Pancreas (tissue), 10 donors: ENCODE measurements at regions not wholly inside any gene's neighbourhood (a gene's known extent, or its start where the extent isn't known, plus 50 kb on each side); places are given as distances from the start of the nearest gene placed in this dataset.
"Not testable (repeated sequence)": the region's sequence is repeated elsewhere in the genome, so short reads cannot be mapped to it uniquely, and the experiment has no call there.

Experiments
- ATAC-seq, 4 donors: fragments of 200-7000 bp; cut with Tn5 transposase; one replicate each; pipeline versions ENCODE4 v1.8.0 to v1.9.1; 2020; ENCODE audit warnings: mild to moderate bottlenecking in 4 of 4, moderate library complexity in 4 of 4
- DNase-seq, 6 donors: peaks; one replicate each; pipeline ENCODE4 v3.0.0-alpha.2; 2020
- FAIRE-seq: peaks from 2 replicates; lab custom pipeline; 2012; peaks lifted over from hg19 to GRCh38; lab: Jason Lieb, UNC
- H3K27ac ChIP-seq, 4 donors: fragments of 200-600 bp; sonication (generic); 1 replicate in 3 of 4; 2 replicates in 1 of 4; pipeline versions ENCODE4 v1.5.0 to v1.8.0; 2020
- H3K27me3 ChIP-seq, 4 donors: fragments of 200-600 bp; one replicate each; pipeline ENCODE4 v1.8.0; 2021
- H3K36me3 ChIP-seq, 3 donors: fragments of 200-600 bp; sonication (generic) in 1 of 3; one replicate each; pipeline versions ENCODE4 v1.5.0 to v1.8.0; 2020 to 2021
- H3K4me1 ChIP-seq, 3 donors: fragments of 200-600 bp; one replicate each; pipeline ENCODE4 v1.8.0; 2021
- H3K4me3 ChIP-seq, 4 donors: fragments of 200-600 bp; sonication (generic) in 2 of 4; one replicate each; pipeline versions ENCODE4 v1.5.0 to v1.8.0; 2020 to 2021
- H3K9me3 ChIP-seq, 4 donors: fragments of 200-600 bp; one replicate each; pipeline ENCODE4 v1.8.0; 2021
- WGBS, 2 donors: extraction: QIAGEN DNeasy Blood & Tissue Kit; methylation state at CpG; one replicate each; pipeline ENCODE4 v1.1.7; 2013; 5-methylcytosine and 5-hydroxymethylcytosine counted together
- intact Hi-C, 3 donors: fragments of 100-400 bp; cut with DNase I; formaldehyde crosslinking; loops; one replicate each; pipeline versions ENCODE4 v1.11.1 to v1.14.2; 2022
- TF ChIP-seq, protein P1 (sequence below), 4 donors: fragments of 200-600 bp; sonication (generic) in 3 of 4; IDR thresholded peaks; one replicate each; pipeline versions ENCODE4 v1.5.0 to v1.8.0; 2021; ENCODE audit warnings: antibody characterized with exemption in 4 of 4
- donor health status: healthy with polysubstance abuse.
- donor health status: DM: no; HTN: no; CAD: no; lungs with moderate emphysema.
- donor health status: DM: no; HTN: no; CAD: no.
- donor health status: control.
- donor health status: control.
- donor health status: Bipolar disorder and iron deficiency.
- donor health status: DM: yes; HTN: yes; CAD: no.
- donor health status: DM: no; HTN: no; CAD: no.
- donor health status: DM: no; HTN: no; CAD: no.
- donor health status: DM: yes; HTN: yes; CAD: no.

DNA sequence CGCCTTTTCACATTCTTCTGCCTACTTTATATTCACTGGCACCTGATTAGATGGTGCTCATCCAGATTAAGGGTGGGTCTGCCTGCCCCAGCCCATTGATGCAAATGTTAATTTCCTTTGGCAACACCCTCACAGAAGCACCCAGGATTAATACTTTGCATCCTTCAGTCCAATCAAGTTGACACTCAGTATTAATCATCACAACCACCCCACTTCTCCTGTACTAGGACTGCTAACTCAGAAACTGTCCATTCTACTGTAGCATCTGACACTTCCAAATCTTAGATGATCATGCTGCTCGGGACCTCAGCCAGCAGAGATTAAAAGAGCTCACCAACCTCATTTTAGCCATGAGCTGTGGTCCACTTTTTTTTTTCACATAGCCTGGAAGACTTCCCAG is 268.5 kb downstream of the SATB2 start:
- no peaks in the 10 kb centered on the region for H3K36me3 ChIP-seq
- H3K27ac ChIP-seq: no peak overlapping the region
- H3K4me3 ChIP-seq: no peak overlapping the region
- H3K9me3 ChIP-seq: no peaks in the 10 kb centered on the region
- intact Hi-C loops: no loop called here
- no peaks in the 10 kb centered on the region for H3K4me1 ChIP-seq
- FAIRE-seq: no peak
- no peak for DNase-seq
- H3K27me3 ChIP-seq: no peaks in the 10 kb centered on the region
- 52 to 70% methylated on average over 2 of the region's 2 CpGs for WGBS, 2 donors
- no peak for ATAC-seq
- TF ChIP-seq, protein P1, sequence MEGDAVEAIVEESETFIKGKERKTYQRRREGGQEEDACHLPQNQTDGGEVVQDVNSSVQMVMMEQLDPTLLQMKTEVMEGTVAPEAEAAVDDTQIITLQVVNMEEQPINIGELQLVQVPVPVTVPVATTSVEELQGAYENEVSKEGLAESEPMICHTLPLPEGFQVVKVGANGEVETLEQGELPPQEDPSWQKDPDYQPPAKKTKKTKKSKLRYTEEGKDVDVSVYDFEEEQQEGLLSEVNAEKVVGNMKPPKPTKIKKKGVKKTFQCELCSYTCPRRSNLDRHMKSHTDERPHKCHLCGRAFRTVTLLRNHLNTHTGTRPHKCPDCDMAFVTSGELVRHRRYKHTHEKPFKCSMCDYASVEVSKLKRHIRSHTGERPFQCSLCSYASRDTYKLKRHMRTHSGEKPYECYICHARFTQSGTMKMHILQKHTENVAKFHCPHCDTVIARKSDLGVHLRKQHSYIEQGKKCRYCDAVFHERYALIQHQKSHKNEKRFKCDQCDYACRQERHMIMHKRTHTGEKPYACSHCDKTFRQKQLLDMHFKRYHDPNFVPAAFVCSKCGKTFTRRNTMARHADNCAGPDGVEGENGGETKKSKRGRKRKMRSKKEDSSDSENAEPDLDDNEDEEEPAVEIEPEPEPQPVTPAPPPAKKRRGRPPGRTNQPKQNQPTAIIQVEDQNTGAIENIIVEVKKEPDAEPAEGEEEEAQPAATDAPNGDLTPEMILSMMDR (IDR thresholded peaks at IDR 0.05): no peak

DNA sequence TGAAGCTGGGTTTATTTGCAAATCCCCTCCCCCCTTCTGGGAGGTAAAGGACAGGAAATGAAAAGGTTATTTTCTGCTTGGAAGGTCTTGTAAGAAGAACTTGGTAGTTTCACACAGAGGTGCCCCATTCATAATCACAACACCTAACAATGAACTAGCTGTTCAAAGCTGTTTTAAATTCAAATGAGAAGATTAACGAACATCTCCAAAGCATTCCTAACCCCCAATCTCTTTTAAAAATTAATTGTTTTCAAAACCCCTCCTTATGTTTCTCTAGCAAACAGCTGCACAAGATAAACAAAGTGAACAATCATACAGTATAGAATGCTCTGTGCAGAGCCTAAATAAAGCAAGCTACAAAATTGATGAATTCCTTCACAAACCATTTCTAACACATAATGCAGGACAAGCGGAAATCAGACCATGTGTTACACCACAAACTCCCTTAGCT is 271.4 kb downstream of the SATB2 start:
- intact Hi-C loops: no loop called here
- Histone ChIP-seq H3K36me3 (no peaks in the 10 kb centered on the region), H3K4me1 (no peaks in the 10 kb centered on the region), H3K27ac (no peak overlapping the region), H3K9me3 (no peaks in the 10 kb centered on the region), H3K4me3 (no peak overlapping the region), H3K27me3 (no peaks in the 10 kb centered on the region)
- no peak for FAIRE-seq
- no peak for ATAC-seq
- 29 to 38% methylated on average over 2 of the region's 2 CpGs for WGBS, 2 donors
- DNase-seq: no peak
- TF ChIP-seq, protein P1 (IDR thresholded peaks at IDR 0.05): no peak

DNA sequence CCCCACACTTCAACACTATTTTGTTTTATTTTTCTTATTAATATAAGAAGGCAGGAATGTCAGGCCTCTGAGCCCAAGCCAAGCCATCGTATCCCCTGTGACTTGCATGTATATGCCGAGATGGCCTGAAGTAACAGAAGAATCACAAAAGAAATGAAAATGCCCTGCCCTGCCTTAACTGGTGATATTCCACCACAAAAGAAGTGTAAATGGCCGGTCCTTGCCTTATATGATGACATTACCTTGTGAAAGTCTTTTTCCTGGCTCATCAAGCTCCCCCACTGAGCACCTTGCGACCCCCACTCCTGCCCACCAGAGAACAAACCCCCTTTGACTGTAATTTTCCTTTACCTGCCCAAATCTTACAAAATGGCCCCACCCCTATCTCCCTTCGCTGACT is 272.6 kb downstream of the SATB2 start:
- H3K4me3 ChIP-seq, FAIRE-seq, H3K9me3 ChIP-seq, H3K27ac ChIP-seq, H3K36me3 ChIP-seq, H3K27me3 ChIP-seq, ATAC-seq, intact Hi-C loops, DNase-seq, H3K4me1 ChIP-seq: not testable (repeated sequence)
- 69 to 78% methylated on average over 5 of the region's 5 CpGs for WGBS, 2 donors

DNA sequence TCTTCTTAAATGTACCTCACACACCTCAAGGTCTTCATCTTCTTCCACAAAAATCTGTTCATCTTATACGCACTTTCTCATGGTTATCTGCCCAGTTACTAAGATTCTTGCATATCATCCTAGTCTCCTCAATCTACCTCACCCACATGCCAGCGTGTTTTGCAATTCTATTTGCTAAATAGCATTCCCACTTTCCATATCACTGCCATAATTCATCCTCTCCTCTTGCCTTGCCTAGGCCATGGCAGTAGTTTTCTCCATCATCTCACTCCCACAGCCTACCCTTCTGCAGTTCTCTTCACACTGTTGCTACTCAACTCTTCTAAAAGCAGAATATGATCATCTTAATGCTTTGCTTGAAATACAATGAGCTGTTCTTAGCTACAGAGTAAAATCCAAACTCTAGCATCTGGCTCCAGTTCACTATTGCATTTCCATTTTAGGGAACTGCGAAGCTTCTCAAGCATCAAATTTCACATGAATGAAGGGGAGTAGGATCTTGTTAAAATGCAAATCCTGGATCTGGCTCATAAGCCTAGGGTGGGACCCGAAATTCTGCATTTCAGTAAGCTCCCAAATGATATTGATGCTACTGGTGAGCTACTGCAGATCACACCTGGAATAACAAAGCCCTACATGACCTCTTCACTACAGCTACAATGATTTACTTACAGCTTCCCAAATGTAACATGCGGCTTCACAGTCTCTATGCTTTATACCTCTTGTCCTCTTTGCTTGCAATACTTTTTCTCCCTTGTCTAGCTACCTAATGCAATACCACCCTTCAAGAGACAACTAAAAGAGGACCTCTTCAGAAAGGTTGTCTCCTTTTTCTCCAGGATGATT is 293.9 kb downstream of the SATB2 start:
- FAIRE-seq: no peak

DNA sequence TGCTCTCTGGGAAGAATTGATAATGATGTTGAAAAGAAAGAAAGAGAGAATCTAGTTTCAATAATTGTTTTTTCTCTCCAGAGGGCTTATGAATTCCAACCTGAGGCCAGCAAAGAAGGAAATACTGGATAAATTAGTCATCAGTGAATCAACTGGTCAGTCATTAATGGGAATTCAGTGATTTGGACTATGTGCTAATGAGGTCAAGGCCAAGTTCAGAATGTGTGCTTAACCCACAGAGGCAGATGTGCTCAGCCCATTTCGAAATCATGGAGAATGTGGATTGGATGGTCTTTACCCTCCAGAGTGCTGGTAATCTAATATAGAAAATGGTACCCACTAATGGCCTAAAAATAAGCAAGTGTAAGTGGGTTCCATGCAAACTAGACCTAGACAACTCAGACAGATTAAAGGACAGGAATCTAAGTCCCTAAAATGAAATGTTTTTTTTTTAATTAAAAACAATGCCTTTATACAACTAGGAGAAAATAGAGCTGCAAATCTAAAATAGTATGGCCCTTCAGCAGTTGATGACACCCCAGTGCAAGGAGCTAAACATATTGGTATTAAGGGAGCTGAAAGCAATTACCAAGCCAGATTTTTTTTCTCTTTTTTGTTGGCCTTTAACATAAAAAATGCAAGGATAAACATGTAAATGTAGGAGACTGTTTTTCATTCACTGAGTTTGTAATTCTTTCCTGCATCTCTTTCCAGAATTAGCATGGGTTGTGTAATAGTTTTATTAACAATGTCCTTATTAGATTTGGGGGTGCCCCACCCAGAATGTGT is 296.9 kb downstream of the SATB2 start:
- 65 to 74% methylated on average over 1 of the region's 1 CpG for WGBS, 2 donors
- peak in 2 of 4 donors; percentile 34 to 35 for ATAC-seq

More for the DNA sequence above, 293.9 kb downstream of the SATB2 start:
- H3K9me3 ChIP-seq: no peaks in the 10 kb centered on the region
- H3K4me3 ChIP-seq: no peak overlapping the region
- TF ChIP-seq, protein P1 (IDR thresholded peaks at IDR 0.05): no peak
- intact Hi-C loops: no loop called here
- no peak overlapping the region for H3K27ac ChIP-seq
- no peak for ATAC-seq
- no peaks in the 10 kb centered on the region for H3K4me1 ChIP-seq
- 54 to 57% methylated on average over 5 of the region's 5 CpGs for WGBS, 2 donors
- no peak for DNase-seq
- no peaks in the 10 kb centered on the region for H3K36me3 ChIP-seq
- no peaks in the 10 kb centered on the region for H3K27me3 ChIP-seq

More for the DNA sequence above, 296.9 kb downstream of the SATB2 start:
- TF ChIP-seq, protein P1 (IDR thresholded peaks at IDR 0.05): no peak
- Histone ChIP-seq H3K27ac (no peak overlapping the region), H3K36me3 (no peaks in the 10 kb centered on the region), H3K9me3 (no peaks in the 10 kb centered on the region), H3K4me1 (no peaks in the 10 kb centered on the region), H3K4me3 (no peak overlapping the region), H3K27me3 (no peaks in the 10 kb centered on the region)
- intact Hi-C loops: no loop called here
- FAIRE-seq (no peak), DNase-seq (no peak)
